HG03378 (cell line): ENCODE measurements at regions not wholly inside any gene's neighbourhood (a gene's known extent, or its start where the extent isn't known, plus 50 kb on each side); places are given as distances from the start of the nearest gene placed in this dataset.
A peak's percentile ranks its signal among the peaks of the same experiment; 100 is the strongest.

ENCODE experiments used
- ATAC-seq: cut with Tn5 transposase; IDR thresholded peaks from one replicate; pipeline ENCODE4 v1.9.1; 2021; ENCODE audit warnings: mild to moderate bottlenecking, moderate library complexity; ENCODE audit not compliant: unreplicated experiment

- ATAC-seq = no peak
These were observed 50.6 kb upstream of the GNAO1 start for GRCh38 chr16:56140645-56141044.

DNA sequence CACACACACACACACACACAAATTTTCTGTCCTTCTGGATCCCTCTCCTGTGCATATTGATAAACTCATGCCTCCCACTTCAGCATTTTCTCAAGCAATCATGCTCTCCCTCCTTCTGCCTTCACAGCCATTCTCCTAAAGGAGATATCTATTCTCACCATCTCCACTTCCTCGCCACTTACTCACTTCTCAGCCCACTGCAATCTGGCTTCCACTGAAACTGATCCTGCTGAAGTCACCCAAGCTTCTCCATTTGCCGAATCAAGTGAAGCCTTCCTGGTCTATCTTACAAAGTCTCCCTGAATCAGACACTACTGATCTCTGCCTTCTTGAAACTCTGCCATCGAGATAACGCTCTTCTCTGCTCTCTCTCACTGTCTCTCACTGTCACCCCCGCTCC is 54.0 kb upstream of the GNAO1 start:
- ATAC-seq = no peak

- ATAC-seq = no peak
These were observed 55.0 kb upstream of the GNAO1 start for GRCh38 chr16:56136256-56136655.

GRCh38 chr16:56134790-56135189 is 56.5 kb upstream of the GNAO1 start:
- ATAC-seq = no peak

GRCh38 chr16:56125922-56126321 is 65.4 kb upstream of the GNAO1 start:
- no peak for ATAC-seq

GRCh38 chr16:56122251-56122650 is 69.0 kb upstream of the GNAO1 start:
- no peak for ATAC-seq

DNA sequence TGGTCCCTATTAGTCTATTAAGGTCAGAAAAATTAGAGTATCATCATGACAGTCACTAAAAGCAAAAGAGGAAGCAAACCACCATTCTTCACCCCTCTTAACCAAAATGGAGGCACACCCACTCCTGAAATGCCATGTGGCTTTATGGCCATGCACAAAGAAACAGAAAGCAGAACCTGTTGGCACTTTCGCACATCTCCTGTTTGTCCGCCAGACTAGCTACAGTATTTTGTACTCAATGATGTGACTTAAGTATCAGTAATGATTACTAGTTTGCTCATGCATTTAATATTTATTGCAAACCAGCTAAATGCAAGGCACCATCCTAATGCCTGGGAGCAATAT is 70.2 kb upstream of the GNAO1 start:
- peak; percentile 52 for ATAC-seq

DNA sequence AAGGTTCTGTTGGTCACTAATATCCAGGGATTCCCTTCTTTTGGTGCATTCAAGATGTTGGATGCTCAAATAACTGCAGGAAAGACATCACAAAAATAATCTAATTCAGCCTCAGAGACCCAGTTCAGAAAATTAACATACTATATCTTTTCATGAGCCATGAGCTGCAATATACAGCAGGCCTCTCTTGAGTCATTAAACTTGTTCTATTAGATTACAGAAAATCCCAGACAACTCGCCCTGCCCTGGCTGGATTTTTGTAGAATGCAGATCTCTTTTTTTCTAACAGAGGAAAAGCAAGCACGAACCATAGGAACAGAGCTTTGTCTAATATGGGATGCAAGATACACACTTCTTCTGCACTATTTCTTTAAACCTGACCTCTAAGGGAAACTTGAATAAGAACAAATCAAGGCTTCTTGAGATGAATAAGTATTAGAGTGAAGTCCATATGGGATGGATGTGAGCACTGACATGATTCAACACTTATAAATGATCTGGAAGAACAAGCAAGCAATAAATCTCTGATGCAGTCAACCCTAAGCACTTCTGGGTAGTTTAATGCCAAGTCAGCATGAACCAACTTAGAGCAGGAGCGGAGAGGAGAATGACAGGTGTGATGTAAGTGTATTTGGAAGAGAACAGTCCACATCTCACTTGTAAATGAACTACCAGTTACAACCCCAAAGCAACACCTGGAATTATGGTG is 70.7 kb upstream of the GNAO1 start:
- ATAC-seq = no peak

GRCh38 chr16:56119133-56119532 is 72.2 kb upstream of the GNAO1 start:
- peak; percentile 69 for ATAC-seq

GRCh38 chr16:56116577-56116964 is 74.7 kb upstream of the GNAO1 start:
- ATAC-seq = no peak

- no peak for ATAC-seq
These were observed 75.3 kb upstream of the GNAO1 start for GRCh38 chr16:56115817-56116576.

DNA sequence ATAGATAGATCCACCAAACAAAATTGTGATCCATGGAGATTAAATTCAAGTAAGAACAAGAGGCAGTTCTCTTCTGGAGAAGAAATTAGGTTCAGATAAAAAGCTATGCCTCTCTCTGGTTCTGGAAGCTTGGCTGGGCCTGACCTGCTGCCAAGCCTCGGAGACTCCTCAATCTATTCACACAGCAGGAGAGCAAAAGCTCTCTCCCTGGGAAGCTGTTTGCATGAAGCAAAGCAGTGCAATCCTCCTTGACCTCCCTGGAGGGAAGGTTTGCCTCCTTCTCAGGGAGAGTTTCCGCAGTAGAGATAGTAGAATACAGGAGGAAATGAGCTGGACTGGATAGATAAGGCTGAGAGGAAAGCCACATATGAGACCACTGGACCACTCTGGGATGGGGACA is 78.1 kb upstream of the GNAO1 start:
- ATAC-seq = no peak

DNA sequence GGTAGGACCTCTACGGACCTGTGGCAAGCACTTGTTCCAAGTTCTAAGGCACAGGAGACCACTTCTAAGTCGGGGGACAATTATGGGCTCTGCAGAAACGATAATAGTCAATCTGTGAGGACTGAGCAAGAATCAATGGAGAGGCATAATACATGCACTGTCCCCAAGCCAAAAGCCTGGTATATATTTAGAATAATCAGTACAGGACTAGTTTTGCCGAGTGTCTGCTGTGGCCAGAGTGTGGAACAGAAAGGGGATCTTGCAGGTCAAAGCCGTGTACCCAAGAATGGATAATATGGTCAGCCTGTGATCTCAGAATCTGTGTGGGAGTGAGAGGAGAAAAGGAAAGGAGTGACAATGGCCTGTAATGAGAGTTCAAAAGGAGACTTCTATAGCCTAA is 80.2 kb upstream of the GNAO1 start:
- no peak for ATAC-seq

GRCh38 chr16:56109994-56110393 is 81.3 kb upstream of the GNAO1 start:
- no peak for ATAC-seq

- no peak for ATAC-seq
These were observed 82.1 kb upstream of the GNAO1 start for GRCh38 chr16:56109205-56109604.

GRCh38 chr16:56108724-56109123 is 82.6 kb upstream of the GNAO1 start:
- no peak for ATAC-seq

DNA sequence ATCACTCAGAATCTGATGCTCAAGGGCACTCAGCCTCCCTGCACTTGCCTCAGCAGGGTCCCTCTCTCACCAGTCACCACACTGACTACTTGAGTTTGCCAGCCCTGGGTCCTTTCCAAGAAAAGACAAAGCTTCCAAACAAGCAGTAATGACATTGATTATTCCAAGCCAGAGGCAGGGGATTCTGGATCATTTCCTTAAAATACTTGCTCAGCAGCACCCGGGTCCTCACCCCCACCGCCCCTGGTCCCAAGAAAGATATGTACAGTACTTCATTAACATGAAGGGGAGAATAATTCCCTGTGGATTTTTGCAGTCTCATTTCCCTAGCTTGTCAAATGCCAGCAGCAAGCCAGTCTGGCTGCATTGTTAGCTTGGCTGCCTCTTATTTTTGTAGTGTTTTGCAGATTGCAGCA is 83.2 kb upstream of the GNAO1 start:
- ATAC-seq = no peak

GRCh38 chr16:56106527-56106926 is 84.8 kb upstream of the GNAO1 start:
- no peak for ATAC-seq

DNA sequence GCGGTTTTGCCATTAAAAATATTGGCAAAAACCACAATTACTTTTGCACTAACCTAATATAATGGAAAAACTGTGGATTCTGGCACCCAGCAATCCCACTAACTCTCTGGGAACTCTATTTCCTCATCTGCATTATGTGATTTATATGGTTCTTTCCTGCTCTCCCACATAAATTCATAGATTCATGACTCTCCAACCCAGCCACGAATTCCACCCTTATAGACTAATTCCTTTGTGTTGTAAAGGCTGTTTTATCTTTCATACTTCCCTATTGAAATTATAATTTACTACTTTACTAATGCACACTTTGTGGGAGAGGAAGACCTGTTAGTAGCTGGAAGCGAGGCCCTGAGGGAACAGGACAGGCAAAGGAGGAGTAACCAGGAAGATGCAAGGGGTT is 88.4 kb upstream of the GNAO1 start:
- no peak for ATAC-seq

GRCh38 chr16:56102183-56102686 is 89.1 kb upstream of the GNAO1 start:
- no peak for ATAC-seq

DNA sequence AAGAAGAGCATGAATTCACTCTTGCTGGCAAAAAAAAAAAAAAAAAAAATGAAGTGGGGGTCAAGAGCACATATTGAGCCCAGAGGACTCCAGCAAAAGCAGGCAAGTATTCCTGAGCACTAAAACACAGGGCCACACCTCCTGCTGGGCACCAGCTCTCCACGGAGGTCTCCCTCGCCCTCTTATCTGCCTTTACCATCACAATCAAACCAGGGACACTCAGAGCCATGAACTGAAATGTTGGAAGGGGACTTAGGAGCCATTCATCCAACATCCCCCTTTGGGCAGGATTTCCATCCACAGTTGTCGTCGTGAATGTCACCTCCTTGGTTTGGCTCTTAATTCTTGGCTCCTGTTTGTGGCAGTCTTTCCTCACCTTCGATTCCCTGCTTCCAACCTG is 89.8 kb upstream of the GNAO1 start:
- ATAC-seq = no peak

DNA sequence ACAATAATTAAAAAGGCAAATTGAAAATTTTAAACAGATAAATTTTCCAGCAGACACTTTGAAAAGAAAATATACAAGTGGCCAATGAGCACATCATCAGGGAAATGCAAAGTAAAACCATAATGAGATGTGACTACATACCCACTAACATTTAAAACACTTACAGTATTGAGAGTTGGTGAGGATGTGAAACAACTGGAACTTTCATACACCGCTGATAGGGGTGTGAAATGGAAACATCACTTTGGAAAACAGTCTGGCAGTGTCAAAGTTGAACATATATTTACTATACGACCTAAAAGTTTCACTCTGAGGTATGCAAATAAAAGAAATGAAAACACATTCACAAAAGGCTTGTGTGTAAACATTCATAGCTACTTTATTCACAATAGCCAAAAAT is 94.0 kb upstream of the GNAO1 start:
- ATAC-seq = no peak

- no peak for ATAC-seq
These were observed 97.1 kb upstream of the GNAO1 start for GRCh38 chr16:56094231-56094630.
